Endothelial cell of umbilical vein (primary cell): ENCODE measurements at regions not wholly inside any gene's neighbourhood (a gene's known extent, or its start where the extent isn't known, plus 50 kb on each side); places are given as distances from the start of the nearest gene placed in this dataset.

Experiments used
- BruUV-seq: library from RNA; stranded (reverse); fragments of 400-500 nt; replicated peaks from 2 replicates; lab custom pipeline; 2021; lab: Mats Ljungman, UMichigan
- CTCF ChIA-PET: fragments of 300-600, 350-600 bp; sonication (Branson Sonifier 250); formaldehyde crosslinking; loops from one replicate; lab custom pipeline; 2021; ENCODE audit warnings: antibody characterized with exemption, inconsistent platforms; lab: Charles Lee
- POLR2A ChIA-PET: fragments of 300-600, 350-600 bp; sonication (Branson Sonifier 250); formaldehyde crosslinking; loops from one replicate; lab custom pipeline; 2021; ENCODE audit warnings: antibody characterized with exemption, inconsistent platforms; lab: Charles Lee
- DNase-seq: peaks from one replicate; pipeline ENCODE4 v3.0.0-alpha.2; 2011; ENCODE audit warnings: low read depth, low spot score
- FAIRE-seq: peaks from 2 replicates; lab custom pipeline; 2011; peaks lifted over from hg19 to GRCh38; lab: Jason Lieb, UNC
- H2AFZ ChIP-seq: 2 replicates; pipeline ENCODE4 v1.6.0; 2012; ENCODE audit warnings: low read depth, low read length, control low read depth, inconsistent platforms
- H3K27ac ChIP-seq: 2 replicates; pipeline ENCODE4 v1.5.1; 2011; ENCODE audit warnings: low read depth, mild to moderate bottlenecking, control low read depth, low read length, moderate library complexity; ENCODE audit not compliant: insufficient read depth
- H3K27me3 ChIP-seq, 2 experiments: 2 replicates each; pipeline versions ENCODE4 v1.6.0 to v1.6.1; 2011; ENCODE audit warnings: low read length in 2 of 2, mixed read lengths in 1 of 2; ENCODE audit not compliant: control insufficient read depth in 2 of 2, insufficient read depth in 2 of 2
- H3K36me3 ChIP-seq, 2 experiments: 2 replicates in 1 of 2; 3 replicates in 1 of 2; pipeline ENCODE4 v1.5.1; 2011; ENCODE audit warnings: low read length in 2 of 2, mild to moderate bottlenecking in 1 of 2, moderate library complexity in 1 of 2; ENCODE audit not compliant: control insufficient read depth in 2 of 2, insufficient read depth in 2 of 2; ENCODE audit errors: extremely low read depth in 1 of 2
- H3K4me1 ChIP-seq: 3 replicates; pipeline ENCODE4 v1.5.1; 2011; ENCODE audit warnings: mild to moderate bottlenecking, low read length; ENCODE audit not compliant: control insufficient read depth, insufficient read depth; ENCODE audit errors: extremely low read depth
- H3K4me2 ChIP-seq: 2 replicates; pipeline ENCODE4 v1.6.1; 2011; ENCODE audit warnings: low read length, control low read depth, mixed read lengths; ENCODE audit not compliant: insufficient read depth
- H3K4me3 ChIP-seq, 3 experiments: fragments of 200-600 bp in 1 of 3; sonication (generic), shearing (Covaris generic) in 1 of 3; replicated peaks in 1 of 3; 2 replicates each; pipeline ENCODE4 v1.5.1; 2011 to 2016; ENCODE audit warnings: control low read depth in 3 of 3, low read length in 3 of 3, mild to moderate bottlenecking in 2 of 3, inconsistent platforms in 1 of 3, low read depth in 1 of 3, moderate library complexity in 1 of 3; ENCODE audit not compliant: insufficient read depth in 1 of 3
- H3K79me2 ChIP-seq: 2 replicates; pipeline ENCODE4 v1.6.0; 2012; ENCODE audit warnings: low read length, inconsistent platforms; ENCODE audit not compliant: control insufficient read depth, insufficient read depth
- H3K9ac ChIP-seq: replicated peaks from 2 replicates; pipeline ENCODE3; 2011; ENCODE audit warnings: low read length, control low read depth; ENCODE audit not compliant: insufficient read depth; ENCODE audit errors: extremely low read depth
- H3K9me1 ChIP-seq: replicated peaks from 3 replicates; pipeline ENCODE4 v1.6.0; 2011; ENCODE audit warnings: mild to moderate bottlenecking, low read length; ENCODE audit not compliant: control insufficient read depth, insufficient read depth; ENCODE audit errors: extremely low read depth
- H3K9me3 ChIP-seq: replicated peaks from 2 replicates; pipeline ENCODE4 v1.5.1; 2012; ENCODE audit warnings: low read length, inconsistent platforms; ENCODE audit not compliant: control insufficient read depth, insufficient read depth
- H4K20me1 ChIP-seq: replicated peaks from 2 replicates; pipeline ENCODE3; 2011; ENCODE audit warnings: mild to moderate bottlenecking, low read length; ENCODE audit not compliant: control insufficient read depth, insufficient read depth; ENCODE audit errors: extremely low read depth
- EZH2 ChIP-seq: IDR thresholded peaks from 2 replicates; pipeline ENCODE4 v1.6.1; 2012; ENCODE audit warnings: borderline replicate concordance, low read depth, mild to moderate bottlenecking, moderate library complexity, low read length, inconsistent platforms; ENCODE audit not compliant: severe bottlenecking
- FOS ChIP-seq: IDR thresholded peaks from 2 replicates; pipeline ENCODE4 v1.6.1; 2011; ENCODE audit warnings: mild to moderate bottlenecking, low read length, moderate library complexity, borderline replicate concordance; ENCODE audit not compliant: insufficient read depth
- GATA2 ChIP-seq: IDR thresholded peaks from 2 replicates; pipeline ENCODE4 v1.7.0; 2011; ENCODE audit warnings: low read depth, mild to moderate bottlenecking, moderate library complexity, mixed read lengths, low read length; ENCODE audit not compliant: insufficient read length, insufficient read depth
- JUN ChIP-seq: IDR thresholded peaks from 2 replicates; pipeline ENCODE4 v1.6.1; 2011; ENCODE audit warnings: borderline replicate concordance, low read depth; ENCODE audit not compliant: insufficient read length, insufficient read depth
- MAX ChIP-seq: IDR thresholded peaks from 2 replicates; pipeline ENCODE4 v1.6.1; 2011; ENCODE audit not compliant: insufficient read depth, insufficient read length
- MYC ChIP-seq: IDR thresholded peaks from one replicate; pipeline ENCODE4 v1.6.1; 2011; ENCODE audit warnings: mild to moderate bottlenecking, low read depth, low read length
- POLR2A ChIP-seq: IDR thresholded peaks from 2 replicates; pipeline ENCODE4 v1.6.1; 2012; ENCODE audit warnings: low read depth, mild to moderate bottlenecking, control low read depth, low read length
- POLR2AphosphoS5 ChIP-seq: IDR thresholded peaks from 2 replicates; pipeline ENCODE4 v1.6.1; 2012; ENCODE audit warnings: low read depth, mild to moderate bottlenecking, control low read depth, low read length, moderate library complexity; ENCODE audit not compliant: insufficient read depth
- dilution Hi-C: fragments of 300-500 bp; cut with MboI; formaldehyde crosslinking; loops from one replicate; pipeline ENCODE4 v1.15.0; 2019; ENCODE audit warnings: low sequenced_read_pairs; ENCODE audit not compliant: extremely low pct_ligation_motif_present
- intact Hi-C: fragments of 100-400 bp; cut with micrococcal nuclease; formaldehyde crosslinking; loops from one replicate; pipeline ENCODE4 v1.10.0; 2022
- TF ChIP-seq, protein P1 (sequence below), 2 donors: IDR thresholded peaks; 1 replicate in 1 of 2; 2 replicates in 1 of 2; pipeline ENCODE4 v1.5.1; 2011; ENCODE audit warnings: low read length in 2 of 2, mild to moderate bottlenecking in 2 of 2, moderate library complexity in 2 of 2, control low read depth in 1 of 2, inconsistent platforms in 1 of 2, low read depth in 1 of 2; ENCODE audit not compliant: insufficient read depth in 1 of 2; ENCODE audit errors: extremely low read depth in 1 of 2

DNA sequence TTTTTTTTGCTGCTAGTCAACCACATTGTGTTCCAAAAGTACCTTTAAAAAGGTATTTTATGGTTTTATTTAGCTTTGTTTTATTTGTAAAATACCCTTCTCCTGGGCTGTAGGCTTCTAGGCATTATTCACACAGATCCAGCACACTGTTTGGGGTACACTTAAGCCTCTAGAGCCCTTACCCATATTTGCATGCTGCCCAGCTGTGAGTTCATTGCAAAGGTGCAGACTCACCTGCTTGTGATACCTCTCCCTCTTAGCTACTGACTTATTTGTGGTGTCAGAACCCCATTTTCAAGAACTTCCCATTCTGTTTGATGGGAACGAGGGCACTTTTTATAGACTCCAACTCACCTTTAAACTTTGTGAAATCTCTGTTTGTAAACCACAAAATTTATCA, 69.8 kb downstream of the RIN2 start:
- Histone ChIP-seq H3K79me2 (no peaks in the 10 kb centered on the region), H3K9me3 (no peaks in the 10 kb centered on the region), H3K27ac (peak overlapping the region; percentile 57), H3K9me1 (no peaks in the 10 kb centered on the region), H3K27me3 (no peaks in the 10 kb centered on the region), H3K4me2 (peak overlapping the region; percentile 7), H3K4me1 (peaks cover 23% of the 10 kb centered on the region), H4K20me1 (no peaks in the 10 kb centered on the region), H3K36me3 (no peaks in the 10 kb centered on the region), H2AFZ (peak overlapping the region; percentile 1), H3K9ac (peak overlapping the region; percentile 26), H3K4me3 (no peak overlapping the region)
- TF ChIP-seq JUN, result no peak
- TF ChIP-seq POLR2AphosphoS5, result no peak
- TF ChIP-seq POLR2A, result no peak
- TF ChIP-seq MYC, result no peak
- POLR2A ChIA-PET, result interaction anchor here (0.7 to 2.4 kb wide), 6 partner anchors 8 to 189 kb away, joined by 3 to 9 read pairs (median 3); no protein-coding TSS in a partner anchor
- DNase-seq (no peak), FAIRE-seq (no peak)
- CTCF ChIA-PET, result interaction anchor here (0.6 to 3.4 kb wide), 14 partner anchors 8 to 199 kb away, joined by 3 to 37 read pairs (median 6); partner anchors contain the start of genes NAA20 and RIN2
- intact Hi-C loops (loop anchor here (1.0 kb wide), 1 partner anchor 43 kb away; no protein-coding TSS in a partner anchor), dilution Hi-C loops (no loop called here)
- no TSS peak for BruUV-seq

DNA sequence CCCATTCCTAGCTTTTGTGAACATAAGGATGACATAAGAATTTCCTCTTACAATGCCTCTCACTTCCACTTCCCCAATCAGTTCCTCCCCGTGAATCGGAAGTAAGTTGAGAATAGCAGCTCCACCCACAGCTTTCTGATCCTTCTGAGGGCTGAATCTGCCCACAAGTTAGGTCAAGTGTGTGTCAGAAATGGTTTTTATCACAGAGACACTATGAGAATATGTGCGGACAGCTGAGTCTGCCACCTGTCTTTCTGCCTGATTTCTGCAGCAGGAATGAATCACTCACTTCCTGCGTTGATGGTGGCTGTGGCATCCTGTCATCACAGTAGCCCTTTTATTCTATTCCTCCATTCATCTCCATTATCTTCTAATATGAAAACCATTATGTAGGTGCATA, 70.2 kb downstream of the RIN2 start:
- Histone ChIP-seq H3K27ac (peak overlapping the region; percentile 57), H3K4me2 (peak overlapping the region; percentile 7), H3K79me2 (no peaks in the 10 kb centered on the region), H3K9me1 (no peaks in the 10 kb centered on the region), H3K36me3 (no peaks in the 10 kb centered on the region), H4K20me1 (no peaks in the 10 kb centered on the region), H3K4me3 (no peak overlapping the region), H3K9me3 (no peaks in the 10 kb centered on the region), H3K27me3 (no peaks in the 10 kb centered on the region), H3K9ac (peak overlapping the region; percentile 26), H2AFZ (peak overlapping the region; percentile 1), H3K4me1 (peaks cover 23% of the 10 kb centered on the region)
- ChIA-PET CTCF (interaction anchor here (0.9 to 3.4 kb wide), 12 partner anchors 10 to 199 kb away, joined by 3 to 37 read pairs (median 6); partner anchors contain the start of genes NAA20 and RIN2), POLR2A (interaction anchor here (0.7 to 2.4 kb wide), 6 partner anchors 9 to 189 kb away, joined by 3 to 9 read pairs (median 3); no protein-coding TSS in a partner anchor)
- peak; percentile 70 for DNase-seq
- TF ChIP-seq MYC, result no peak
- no peak for TF ChIP-seq GATA2
- TF ChIP-seq POLR2A, result no peak
- TF ChIP-seq, protein P1, sequence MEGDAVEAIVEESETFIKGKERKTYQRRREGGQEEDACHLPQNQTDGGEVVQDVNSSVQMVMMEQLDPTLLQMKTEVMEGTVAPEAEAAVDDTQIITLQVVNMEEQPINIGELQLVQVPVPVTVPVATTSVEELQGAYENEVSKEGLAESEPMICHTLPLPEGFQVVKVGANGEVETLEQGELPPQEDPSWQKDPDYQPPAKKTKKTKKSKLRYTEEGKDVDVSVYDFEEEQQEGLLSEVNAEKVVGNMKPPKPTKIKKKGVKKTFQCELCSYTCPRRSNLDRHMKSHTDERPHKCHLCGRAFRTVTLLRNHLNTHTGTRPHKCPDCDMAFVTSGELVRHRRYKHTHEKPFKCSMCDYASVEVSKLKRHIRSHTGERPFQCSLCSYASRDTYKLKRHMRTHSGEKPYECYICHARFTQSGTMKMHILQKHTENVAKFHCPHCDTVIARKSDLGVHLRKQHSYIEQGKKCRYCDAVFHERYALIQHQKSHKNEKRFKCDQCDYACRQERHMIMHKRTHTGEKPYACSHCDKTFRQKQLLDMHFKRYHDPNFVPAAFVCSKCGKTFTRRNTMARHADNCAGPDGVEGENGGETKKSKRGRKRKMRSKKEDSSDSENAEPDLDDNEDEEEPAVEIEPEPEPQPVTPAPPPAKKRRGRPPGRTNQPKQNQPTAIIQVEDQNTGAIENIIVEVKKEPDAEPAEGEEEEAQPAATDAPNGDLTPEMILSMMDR (IDR thresholded peaks at IDR 0.05; ENCODE audit: extremely low read depth in 1 of 2, insufficient read depth in 1 of 2, low read depth in 1 of 2, low read length in 2 of 2), result peak; percentile 14 to 22
- TF ChIP-seq EZH2, result no peak
- TF ChIP-seq POLR2AphosphoS5, result peak; percentile 10
- TF ChIP-seq JUN, result peak; percentile 68
- TF ChIP-seq MAX, result no peak
- peak; percentile 73 for TF ChIP-seq FOS
- FAIRE-seq, result peak; percentile 83
- intact Hi-C loops (loop anchor here (1.0 kb wide), 1 partner anchor 43 kb away; no protein-coding TSS in a partner anchor), dilution Hi-C loops (no loop called here)
- no TSS peak for BruUV-seq
